Activated CD4-positive, alpha-beta T cell treated with anti-CD3 and anti-CD28 coated beads for 24 hours (primary cell): ENCODE measurements at regions not wholly inside any gene's neighbourhood (a gene's known extent, or its start where the extent isn't known, plus 50 kb on each side); places are given as distances from the start of the nearest gene placed in this dataset.
"Not testable (repeated sequence)": the region's sequence is repeated elsewhere in the genome, so short reads cannot be mapped to it uniquely, and the experiment has no call there.

Experiments
- DNase-seq, 2 donors: peaks; one replicate each; pipeline ENCODE4 v3.0.0-alpha.2; 2020; ENCODE audit warnings: low read depth in 2 of 2

DNA sequence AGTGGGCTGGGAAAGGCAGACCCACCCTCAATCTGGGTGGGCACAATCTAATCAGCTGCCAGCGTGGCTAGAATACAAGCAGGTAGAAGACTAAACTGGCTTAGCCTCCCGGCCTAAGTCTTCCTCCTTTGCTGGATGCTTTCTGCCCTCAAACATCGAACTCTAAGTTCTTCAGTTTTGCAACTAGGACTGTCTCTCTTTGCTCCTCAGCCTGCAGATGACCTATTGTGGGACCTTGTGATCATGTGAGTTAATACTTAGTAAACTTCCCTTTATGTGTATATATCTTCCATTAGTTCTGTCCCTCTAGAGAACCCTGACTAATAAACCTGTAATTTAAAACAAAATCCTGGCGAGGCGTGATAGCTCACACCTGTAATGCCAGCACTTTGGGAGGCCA, 51.8 kb upstream of the SLC39A8 start:
- DNase-seq: not testable (repeated sequence)

DNA sequence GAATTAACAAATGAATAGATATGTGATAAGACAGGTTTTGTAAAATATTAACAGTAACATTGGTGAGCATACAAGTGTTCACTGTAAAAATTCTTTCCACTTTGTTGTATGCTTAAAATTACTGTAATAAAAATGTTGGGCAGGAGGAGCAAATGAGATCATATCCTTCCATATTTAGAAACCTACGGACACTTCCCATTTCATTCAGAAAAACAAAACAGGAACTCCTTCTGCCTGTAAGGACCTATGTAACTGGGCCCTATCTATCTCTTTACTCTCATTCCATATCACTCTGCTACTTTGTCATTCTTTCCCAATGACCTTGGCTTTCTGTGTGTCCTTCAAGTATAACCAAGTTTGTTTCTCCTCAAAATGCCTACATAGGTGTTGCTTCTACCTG, 53.7 kb upstream of the SLC39A8 start:
- no peak for DNase-seq

DNA sequence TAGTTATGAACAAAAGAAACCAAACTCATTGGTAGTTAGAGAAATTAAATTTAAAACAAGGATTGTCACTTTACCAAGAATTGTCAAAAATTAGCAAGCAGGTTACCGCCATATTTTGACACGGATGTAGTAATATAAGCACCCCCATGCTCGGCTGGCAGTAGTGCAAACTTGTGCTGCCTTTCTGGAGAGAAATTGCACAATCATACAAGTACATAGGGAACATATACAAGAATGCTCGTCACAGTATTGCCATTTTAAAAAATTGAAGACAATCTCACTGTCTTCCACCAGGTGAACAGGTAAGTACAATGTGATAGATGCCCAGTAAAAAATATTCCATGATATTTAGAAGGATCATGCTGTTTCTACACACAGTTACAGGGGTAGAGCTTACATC, 55.6 kb upstream of the SLC39A8 start:
- no peak for DNase-seq

DNA sequence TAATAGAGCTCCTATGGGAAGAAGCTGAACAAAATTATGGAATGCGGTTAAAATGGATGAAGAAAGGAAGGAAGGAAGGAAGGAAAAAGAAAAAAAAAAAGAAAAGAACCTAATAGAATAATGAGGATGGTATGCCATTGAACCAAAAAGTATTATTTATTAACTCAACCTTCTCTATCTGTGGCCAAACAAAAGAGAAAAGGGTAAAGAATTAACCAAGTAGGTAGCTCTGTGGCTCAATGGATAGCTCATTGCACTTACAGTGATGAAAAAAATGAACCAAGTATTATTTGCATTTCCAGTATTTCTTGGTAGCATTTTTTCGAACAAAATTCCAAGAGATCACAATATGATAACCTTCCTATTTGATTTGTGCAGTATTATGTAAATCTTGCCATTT, 56.9 kb upstream of the SLC39A8 start:
- DNase-seq: no peak

DNA sequence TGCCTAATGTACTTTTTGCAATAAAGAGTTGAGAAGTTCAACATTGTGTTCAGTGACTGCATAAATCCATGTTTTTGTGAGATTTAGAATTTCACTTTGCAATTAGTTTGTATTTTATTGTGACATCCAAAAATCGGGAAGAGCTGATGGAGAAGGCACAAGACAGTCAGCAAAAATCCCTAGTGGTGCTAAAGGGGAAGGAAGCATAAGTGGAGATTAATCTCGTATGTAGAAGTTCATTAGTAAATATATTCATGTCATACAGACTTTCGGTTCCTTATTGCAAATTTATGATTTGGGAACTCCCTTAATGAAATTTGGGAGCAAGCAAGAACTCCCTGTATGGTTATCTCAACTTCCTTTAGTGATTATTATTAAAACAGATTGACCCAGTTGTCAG, 57.8 kb upstream of the SLC39A8 start:
- DNase-seq: no peak

DNA sequence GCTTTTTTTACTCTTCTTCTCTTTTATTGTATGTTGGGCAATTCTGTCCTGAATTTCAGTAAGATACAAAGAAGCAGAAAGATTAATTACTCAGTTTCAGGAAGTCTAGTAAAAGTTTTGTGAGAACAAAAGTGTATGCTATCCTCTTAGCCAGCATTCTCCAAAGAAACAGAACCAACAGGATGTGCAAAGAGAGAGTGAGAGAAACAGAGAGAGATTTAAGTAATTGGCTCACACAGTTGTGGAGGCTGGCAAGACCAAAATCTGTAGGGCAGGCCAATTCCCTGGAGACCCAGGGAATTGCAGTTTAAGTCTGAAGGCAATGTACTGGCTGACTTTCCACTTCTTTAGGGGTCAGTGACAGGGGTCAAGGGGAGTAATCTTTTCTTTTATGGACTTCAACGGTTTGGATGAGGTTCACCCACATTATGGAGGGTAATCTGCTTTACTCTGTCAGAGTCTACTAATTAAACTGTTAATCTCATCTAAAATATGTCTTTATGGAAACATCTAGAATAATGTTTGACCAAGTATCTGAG, 59.2 kb upstream of the SLC39A8 start:
- no peak for DNase-seq

DNA sequence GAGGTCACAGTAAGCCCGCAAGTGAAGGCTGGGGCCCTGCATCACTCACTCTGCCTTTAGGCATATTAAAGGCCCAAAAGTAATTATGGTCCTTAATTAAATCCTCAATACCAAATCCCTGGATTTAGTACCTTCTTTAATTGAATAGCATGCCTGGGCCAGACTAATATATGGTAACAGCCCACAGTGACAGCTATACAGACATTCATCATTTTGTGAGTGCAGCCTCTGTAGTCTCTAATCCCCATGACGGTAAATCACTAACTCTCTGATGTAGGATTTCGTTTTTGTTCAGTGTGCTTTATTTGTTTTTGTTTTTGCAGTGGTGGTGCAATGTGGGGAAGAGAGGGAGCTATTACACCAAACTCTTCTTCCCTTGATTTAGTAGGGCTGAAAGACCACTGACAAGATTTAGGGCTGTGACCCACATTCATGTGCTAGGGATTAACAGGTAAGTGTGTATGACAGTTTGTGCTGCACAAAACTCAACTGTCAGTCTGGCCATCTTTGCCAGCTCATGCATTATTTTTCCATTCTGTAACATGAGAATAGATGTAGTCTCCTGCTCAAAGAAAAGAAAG, 60.6 kb upstream of the SLC39A8 start:
- no peak for DNase-seq

DNA sequence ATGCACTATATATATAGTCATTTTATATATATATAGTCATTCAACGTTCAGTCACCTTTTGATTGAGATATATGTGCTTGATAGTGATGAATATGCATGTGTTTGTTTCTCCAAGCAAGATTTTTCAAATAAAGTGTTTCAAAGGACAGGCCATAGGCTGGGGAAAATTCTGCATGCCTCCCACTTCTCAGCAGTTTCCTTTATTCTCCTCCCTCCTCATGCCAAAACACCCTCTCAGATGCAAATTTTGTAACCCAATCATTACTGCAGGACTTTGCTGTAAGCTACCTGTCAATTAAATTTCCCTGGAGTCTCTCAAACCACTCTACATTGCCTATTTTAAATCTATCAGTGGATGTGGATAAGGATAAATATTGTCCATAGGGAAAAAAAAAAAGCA, 65.6 kb upstream of the SLC39A8 start:
- DNase-seq: not testable (repeated sequence)

DNA sequence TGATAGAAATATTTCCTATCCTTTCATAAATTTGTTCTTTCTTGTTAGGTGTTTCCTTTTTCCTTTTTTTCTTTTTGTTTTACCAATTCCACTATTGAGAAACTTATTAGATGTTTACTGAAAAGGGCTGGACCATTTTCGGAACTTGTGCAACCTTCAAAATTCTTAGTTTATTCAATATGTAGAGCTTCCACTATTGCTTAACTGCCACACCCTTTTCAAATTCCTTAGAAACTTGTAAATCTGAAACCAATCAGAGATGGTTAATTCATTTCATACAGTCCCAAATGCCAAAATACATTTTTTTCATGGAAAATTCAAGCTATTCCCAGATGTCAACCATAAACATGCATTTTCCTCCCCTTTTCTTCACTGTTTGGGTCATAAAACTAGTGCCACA, 66.1 kb upstream of the SLC39A8 start:
- DNase-seq: no peak

DNA sequence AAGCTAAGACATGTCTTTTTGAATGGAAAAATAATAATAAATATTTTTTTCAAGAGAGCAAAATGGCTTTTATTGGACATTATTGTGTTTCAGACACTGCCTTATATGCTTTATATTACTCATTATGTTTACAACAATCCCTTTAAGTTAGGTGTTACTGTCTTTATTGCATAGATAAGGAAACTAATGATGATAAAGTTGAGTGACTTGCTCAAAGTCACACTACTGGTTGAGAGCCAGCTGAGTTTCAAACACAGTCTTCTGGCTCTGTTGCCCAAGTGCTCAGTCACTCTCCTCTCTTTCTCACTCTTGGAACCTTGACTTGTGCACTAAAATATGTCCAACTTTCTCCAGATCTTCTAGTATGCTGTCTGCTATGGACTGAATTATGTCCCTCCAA, 71.5 kb upstream of the SLC39A8 start:
- DNase-seq: no peak

DNA sequence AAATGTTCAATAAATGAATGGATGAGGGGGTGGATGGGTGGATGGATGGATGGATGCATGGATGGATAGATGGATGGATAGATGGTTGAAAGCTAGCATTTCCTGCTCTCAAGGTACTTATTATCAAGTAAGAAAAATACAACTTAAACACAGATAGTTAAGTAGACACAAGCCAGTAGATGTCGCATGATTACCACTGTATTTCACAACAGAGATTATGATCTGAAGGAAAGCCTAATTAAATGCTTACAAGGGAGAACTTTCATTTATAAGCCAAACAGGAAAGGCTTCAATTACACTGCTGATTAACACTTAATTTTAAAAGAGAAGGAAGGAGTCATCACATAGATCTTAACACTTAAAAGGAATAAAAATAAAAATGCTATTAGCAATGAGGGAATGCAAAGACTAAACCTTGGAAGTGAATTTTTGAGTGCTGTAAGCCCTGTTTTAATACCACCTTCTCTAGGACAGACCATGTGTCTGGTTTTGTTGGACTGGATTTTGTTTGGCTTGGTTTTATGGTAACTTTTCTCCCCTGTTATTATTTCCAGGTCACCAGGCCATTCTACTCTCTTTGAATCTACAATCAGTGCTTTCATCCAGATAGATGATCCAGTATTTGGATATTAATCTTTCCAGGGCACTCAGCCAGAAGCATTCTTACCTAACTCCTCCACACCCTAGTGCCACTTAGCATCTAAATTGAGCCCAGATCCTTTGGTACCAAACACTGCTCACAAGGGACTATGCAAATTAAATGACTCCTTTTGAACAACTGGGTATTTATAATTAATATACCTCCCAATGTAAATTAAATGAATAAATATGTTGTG, 75.5 kb upstream of the SLC39A8 start:
- no peak for DNase-seq

DNA sequence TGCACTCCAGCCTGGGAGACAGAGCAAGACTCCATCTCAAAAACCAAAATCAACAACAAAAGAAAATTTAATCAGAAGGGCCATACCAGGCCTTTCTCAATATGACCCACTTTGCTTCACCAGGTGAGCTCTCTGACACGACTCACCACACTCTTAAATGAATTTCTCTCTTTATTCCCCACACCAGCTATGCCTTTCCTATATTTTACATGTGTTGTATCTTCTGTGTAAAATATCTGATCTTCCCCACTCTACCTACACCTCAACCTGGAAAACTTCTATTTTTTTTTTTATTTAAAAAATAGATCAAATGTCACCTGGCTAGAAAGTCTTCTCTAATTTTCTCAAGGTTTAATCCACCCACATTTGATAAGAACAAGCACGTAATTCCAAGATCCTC, 77.6 kb upstream of the SLC39A8 start:
- DNase-seq: no peak

DNA sequence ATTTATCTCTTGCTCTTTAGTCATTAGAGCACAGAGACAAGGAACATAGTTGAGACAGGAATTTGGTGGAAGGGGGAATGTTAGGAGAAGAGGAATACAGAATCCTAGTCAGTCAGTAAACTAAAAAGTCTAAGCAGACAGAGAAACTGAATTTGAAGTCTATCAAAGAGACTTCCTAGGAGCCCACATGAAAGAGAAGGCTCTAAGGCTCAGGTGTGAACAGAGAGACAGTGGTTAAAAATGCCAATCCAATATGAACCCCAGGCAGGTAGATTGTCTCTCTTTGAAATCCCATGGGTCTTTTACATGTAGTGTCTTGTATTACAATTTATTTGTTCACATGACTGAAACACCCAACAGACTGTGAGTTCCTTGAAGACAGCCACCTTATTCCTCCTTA, 77.8 kb upstream of the NFKB1 start:
- DNase-seq: no peak

DNA sequence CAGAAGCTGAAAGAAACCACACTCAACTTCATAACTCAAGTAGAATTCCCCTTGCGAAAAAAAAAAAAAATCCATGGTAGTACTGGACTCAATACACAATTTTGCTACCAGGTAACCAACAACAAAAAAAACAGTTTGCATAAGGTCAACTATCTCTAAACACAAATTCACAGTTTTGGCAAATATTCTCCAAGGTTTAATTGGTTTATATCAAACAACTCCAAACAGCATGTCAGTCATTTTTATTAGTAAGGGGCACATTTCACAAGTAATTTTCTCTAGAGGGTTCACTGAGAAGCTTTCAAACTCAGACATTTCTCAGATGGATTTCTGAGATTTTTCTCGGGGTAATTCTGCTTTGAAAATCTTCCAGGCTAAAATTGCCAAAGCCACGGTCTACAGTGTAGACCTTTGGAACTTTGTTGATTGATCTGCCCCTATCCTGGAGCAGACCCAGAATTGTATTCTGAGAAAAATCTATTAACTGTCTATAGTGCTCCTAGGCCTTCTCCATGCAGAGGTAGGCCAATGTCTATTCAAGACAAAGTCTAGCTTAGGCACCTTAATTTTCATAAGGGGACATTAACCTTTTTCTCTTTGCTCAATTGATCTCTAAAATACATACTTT, 73.7 kb upstream of the NFKB1 start:
- DNase-seq: no peak

DNA sequence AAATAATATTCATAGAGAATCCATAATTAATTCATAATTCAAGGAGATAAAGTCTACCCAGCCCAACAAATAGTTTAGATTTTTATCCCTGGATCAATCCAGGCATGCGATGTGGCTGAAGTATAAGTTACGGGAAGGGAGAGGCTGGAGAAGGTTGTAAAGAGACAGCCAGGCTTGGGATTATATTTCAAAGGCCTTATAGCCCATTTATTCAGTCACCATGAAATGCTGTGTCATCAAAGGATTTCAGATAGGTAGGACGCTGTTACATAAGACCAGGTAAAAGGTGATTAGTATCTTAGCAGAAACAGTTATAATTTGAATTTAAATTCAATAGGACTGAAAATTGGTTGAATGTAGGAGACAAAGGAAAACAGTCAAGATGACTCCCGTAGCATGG, 73.0 kb upstream of the NFKB1 start:
- DNase-seq: no peak

DNA sequence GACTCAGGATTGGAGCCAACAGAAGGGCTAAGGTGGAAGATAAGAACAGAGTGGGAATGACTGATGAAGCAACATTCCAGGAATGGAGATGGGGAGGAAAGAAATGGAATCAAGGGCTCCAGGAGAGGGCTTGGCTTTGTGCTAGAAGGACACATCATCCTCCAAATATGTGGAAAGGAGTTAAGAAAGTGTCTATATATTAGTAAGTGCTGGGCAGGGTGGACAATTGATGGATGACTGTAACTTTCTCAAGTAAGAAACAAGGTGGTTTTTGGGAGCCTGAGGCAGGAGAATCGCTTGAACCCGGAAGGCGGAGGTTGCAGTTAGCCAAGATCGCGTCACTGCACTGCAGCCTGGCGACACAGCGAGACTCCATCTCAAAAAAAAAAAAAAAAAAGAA, 71.6 kb upstream of the NFKB1 start:
- DNase-seq: no peak

DNA sequence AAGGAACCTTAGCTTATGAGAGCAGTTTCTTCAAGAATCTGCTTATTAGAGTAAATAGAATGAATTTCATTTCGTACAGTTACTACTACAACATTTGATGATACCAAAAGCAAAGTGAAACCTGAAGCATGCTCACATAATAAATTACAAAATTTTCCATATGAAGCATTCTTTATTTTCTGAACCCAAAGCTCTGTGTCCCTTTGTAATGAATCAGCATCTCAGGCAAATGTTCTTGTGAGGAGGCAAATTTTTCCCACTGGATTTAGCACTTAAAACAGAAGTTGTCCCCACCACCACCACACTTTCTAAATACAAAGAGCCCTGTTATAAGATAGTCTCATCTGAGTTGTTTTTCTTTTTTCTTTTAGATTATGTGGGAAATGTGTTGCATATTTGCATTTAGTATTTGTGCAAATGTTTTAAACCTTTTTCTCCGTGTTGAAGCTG, 70.7 kb upstream of the NFKB1 start:
- DNase-seq: no peak

DNA sequence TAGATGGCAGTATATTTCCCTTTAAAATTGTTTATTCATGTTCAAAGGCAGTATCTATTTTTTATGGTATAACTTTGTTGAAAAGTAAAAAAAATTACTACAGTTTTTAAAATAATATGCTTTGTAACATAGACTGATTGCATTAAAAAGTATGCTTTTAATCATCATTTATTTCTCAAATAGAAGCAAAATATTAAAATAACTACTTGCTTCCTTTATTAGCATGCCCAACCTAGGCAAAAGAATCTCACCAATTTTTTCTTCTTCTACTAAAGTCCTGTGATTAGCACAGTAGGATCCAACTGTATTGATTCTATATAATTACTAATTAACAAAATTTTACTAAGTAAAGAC, 69.6 kb upstream of the NFKB1 start:
- DNase-seq: no peak

DNA sequence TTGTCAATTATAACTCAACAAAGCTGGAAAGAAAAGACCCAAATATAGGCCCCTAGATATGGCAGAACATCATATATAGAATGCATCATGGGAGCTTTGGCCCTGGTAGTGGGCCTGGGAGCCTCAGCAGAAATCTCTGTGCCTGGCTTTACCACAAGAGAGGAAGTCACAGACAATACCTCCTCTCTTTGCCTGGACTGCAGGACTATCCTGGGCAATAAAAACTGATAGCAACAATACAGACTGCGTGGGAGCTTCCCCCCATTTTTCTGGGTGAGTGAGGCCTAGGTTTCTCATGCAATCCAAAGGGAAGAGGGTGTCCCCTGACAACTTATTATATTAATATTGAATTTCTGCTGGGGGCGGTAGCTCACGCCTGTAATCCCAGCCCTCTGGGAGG, 64.0 kb upstream of the NFKB1 start:
- no peak for DNase-seq

DNA sequence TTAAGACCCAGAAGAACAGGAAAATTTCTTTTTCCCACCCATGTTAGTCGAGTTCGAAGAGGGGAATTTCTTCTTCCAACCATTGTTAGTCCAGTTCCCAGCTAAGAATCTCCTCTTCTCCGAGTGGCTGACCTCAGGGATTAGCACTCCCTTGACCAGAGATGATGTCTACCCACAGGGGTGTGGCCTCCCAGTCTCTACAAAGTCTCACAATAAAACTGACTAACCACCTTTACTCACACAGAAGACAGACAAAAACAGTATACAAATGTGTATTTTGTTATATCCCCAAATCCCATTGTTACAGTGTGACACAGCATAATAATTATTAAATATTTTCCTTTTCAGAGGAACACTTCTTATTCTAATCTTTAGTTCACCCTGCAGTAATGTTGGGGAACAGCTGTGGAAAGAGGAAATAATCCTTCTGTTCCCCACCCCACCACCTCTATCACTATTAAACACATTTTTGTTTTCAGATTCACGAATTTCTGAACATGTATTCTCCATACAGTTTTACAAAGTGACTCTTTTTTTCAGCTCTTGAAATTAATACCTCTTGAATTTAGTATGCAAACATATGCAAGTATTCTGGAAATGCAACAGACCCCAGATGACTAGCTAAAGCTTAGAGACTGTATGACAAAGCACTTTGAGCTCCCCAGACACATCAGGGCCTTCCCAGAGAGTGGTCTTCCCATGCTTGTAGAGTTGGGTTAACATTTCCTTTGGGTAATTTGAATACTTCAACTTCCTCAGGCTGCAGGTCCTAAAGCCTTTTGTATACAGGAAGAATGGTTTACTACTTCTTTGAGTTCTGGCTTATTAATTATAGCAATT, 62.5 kb upstream of the NFKB1 start:
- DNase-seq: no peak

DNA sequence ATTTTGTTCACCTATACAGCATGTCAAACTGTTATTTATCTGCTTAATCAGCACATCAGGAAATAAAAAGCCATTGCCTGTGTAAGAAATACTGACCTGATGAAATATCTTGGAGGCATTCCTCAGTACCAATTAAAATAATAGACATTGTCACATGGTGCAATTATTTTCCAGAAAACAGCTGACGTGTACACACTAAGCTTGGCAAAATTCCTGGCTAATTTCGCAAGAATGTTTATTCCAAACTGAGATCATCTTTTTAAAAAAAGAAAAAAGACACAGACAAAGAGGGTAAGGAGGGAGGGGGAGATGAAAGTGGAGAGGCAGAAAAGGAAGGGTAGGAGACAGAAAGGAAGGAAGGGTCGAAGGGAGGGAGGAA, 61.9 kb upstream of the NFKB1 start:
- no peak for DNase-seq

DNA sequence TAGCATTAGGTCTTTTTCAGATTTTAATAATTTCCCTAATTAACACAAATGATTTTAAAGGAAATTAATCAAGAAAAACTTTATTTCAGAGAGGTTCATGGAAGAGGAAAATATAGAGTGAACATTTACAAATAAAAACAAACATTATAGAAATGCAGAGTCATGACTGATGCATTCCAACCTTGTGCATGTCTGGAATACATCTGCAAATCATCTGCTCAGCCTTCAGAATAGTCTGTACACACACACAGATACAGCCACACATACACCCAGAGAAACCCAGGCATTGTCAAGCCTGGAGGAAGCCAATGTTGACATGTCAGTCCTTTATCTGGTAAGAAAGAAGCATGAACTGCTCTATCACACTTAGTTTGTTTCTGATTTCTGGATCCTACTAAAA, 61.3 kb upstream of the NFKB1 start:
- DNase-seq: no peak
